ENCODE measurements at regions not wholly inside any gene's neighbourhood (a gene's known extent, or its start where the extent isn't known, plus 50 kb on each side); places are given as distances from the start of the nearest gene placed in this dataset.

- TF ChIP-seq, protein P1, sequence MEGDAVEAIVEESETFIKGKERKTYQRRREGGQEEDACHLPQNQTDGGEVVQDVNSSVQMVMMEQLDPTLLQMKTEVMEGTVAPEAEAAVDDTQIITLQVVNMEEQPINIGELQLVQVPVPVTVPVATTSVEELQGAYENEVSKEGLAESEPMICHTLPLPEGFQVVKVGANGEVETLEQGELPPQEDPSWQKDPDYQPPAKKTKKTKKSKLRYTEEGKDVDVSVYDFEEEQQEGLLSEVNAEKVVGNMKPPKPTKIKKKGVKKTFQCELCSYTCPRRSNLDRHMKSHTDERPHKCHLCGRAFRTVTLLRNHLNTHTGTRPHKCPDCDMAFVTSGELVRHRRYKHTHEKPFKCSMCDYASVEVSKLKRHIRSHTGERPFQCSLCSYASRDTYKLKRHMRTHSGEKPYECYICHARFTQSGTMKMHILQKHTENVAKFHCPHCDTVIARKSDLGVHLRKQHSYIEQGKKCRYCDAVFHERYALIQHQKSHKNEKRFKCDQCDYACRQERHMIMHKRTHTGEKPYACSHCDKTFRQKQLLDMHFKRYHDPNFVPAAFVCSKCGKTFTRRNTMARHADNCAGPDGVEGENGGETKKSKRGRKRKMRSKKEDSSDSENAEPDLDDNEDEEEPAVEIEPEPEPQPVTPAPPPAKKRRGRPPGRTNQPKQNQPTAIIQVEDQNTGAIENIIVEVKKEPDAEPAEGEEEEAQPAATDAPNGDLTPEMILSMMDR (IDR thresholded peaks at IDR 0.05) = no peak
- no peak for TF ChIP-seq EZH2 (IDR thresholded peaks at IDR 0.05; ENCODE audit: borderline replicate concordance, insufficient read depth, low read depth, low read length, poor library complexity, severe bottlenecking)
These were observed 603.3 kb upstream of the IGFBP3 start for GRCh38 chr7:46524350-46524749.
